CMK (cell line): ENCODE measurements at regions not wholly inside any gene's neighbourhood (a gene's known extent, or its start where the extent isn't known, plus 50 kb on each side); places are given as distances from the start of the nearest gene placed in this dataset.

Source experiments
- DNase-seq: peaks from one replicate; pipeline ENCODE4 v3.0.0-alpha.2; 2010; ENCODE audit warnings: low read depth

DNA sequence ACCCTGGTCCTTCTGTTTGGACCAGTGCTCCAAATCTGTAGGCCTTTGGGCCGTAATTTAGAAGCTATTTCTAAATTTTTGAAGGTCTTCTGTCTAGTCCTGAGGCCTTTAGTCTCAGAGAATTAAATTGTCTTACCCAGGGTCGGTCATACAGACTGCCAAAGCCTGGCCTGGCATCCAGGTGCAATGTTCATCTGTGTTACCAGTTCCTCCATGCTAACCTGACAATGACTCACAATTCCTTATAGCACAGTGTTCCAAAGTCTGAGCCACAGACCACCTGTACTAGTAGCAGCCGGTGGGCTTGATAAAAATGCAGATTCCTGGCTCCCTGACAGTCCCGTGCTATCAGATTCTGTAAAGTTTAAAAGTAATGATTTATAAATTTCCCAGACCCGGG, 77.7 kb upstream of the MAP4K3 start:
- no peak for DNase-seq

DNA sequence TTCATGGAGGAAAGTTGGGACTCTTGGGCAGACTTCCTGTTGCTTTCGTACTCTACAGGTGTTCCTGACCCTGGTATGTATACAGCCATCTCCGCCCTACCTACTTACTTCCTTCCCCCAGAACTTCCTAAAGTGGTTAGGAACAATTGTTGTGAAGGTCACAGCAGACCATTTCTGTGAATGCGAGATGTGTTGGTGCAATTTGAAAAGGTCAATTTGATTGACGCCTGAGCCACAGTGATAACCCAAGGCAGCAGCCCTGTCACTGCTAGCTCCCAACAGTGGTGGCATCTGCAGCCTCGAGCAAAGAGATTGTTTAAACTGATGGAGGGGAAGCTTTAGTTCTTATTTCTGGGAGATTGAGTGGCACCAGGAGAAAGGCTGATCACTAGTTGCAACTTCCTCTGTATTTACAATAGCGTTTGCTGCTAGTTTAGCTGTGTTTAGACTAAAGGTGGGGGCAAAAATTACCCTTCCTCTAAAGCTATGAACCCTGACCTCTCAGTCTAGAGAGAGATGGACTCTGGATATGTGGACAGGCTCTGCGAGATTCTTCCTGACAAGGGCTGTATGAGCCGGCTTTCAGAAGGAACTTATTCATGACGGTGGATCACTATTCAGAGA, 78.3 kb upstream of the MAP4K3 start:
- no peak for DNase-seq

GRCh38 chr2:39515897-39516346, 78.8 kb upstream of the MAP4K3 start:
- DNase-seq: no peak

DNA sequence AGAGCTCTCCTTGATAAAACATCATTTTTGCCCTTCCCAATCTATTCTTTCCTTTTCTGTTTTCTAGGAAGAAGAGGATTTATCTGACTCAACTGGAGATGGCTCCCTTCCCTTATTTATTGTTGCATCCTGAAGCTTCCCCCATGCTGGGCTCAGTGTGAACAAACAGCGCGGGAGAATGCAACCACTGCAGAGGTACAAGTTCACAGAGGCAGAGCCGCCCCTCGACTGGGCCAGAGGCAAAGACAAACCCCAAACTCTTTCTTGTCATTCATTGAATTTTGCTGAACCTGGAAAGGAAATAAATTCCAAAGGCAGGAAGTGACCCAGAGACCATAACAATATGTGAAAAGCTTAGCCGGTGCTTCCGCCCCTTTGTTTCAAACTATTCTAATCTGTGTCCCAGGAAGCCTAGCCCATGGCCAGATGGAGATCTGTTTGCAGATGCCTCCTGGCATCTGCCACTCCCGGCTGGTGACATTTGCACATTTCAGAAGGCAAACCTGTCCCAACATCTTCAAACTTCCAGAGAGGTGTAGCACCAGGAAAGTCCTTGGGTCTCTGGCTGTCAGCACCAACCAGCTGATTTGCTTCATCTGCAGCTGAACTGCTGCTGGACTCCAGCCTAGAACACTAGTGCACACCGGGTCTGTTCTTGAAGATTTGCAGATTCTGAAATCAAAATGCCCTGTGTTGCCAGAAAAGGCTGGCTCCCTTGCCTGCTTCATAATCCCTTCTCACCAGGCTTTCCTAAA, 79.4 kb upstream of the MAP4K3 start:
- no peak for DNase-seq

DNA sequence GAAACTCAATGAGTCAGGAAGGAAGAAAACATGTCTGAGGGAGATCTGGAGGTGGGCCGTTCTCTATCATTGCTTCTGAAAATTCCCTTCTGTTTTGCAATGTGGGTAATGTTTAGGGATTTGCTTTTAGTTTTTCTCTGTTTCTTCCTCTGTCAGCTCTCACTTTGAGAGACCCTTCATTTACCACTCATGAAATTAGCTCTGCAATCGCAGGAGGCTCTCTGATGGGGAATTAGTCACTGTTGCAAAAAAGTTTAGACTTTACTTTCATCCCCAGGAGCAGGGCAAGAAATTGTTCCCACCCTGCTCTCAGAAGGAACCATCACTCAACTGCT, 80.0 kb upstream of the MAP4K3 start:
- no peak for DNase-seq

- DNase-seq: no peak
Observed at GRCh38 chr2:39517622-39518021, 80.5 kb upstream of the MAP4K3 start.

DNA sequence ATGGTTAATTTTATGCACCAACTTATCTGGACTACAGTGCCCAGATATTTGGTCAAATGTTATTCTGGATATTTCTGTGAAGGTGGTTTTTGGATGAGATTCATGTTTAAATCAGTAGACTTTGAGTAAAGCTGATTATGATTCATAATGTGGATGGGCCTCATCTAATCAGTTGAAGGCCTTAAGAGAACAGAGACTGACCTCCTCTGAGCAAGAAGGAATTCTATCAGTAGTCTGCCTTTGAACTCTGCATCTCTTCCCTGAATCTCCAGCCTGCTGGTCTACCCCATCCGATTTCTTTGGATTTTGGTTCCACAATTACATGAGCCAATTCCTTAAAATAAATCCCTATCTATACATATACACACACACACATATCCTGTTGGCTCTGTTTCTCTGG, 82.8 kb upstream of the MAP4K3 start:
- no peak for DNase-seq

- DNase-seq: no peak
Observed at GRCh38 chr2:39521876-39522517, 84.9 kb upstream of the MAP4K3 start.

DNA sequence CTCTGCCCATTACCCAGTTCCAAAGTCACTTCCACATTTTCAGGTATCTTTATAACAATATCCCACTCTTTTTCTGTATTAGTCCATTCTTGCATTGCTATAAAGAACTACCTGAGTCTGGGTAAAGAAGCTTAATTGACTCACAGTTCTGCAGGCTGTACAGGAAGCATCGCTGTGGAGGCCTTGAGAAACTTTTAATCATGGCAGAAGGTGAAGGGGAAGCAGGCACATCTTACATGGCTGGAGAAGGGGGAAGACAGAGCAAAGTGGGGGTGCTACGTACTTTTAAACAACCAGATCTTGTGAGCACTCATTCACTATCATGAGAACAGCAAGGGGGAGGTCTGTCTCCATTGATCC, 85.4 kb upstream of the MAP4K3 start:
- DNase-seq: no peak

DNA sequence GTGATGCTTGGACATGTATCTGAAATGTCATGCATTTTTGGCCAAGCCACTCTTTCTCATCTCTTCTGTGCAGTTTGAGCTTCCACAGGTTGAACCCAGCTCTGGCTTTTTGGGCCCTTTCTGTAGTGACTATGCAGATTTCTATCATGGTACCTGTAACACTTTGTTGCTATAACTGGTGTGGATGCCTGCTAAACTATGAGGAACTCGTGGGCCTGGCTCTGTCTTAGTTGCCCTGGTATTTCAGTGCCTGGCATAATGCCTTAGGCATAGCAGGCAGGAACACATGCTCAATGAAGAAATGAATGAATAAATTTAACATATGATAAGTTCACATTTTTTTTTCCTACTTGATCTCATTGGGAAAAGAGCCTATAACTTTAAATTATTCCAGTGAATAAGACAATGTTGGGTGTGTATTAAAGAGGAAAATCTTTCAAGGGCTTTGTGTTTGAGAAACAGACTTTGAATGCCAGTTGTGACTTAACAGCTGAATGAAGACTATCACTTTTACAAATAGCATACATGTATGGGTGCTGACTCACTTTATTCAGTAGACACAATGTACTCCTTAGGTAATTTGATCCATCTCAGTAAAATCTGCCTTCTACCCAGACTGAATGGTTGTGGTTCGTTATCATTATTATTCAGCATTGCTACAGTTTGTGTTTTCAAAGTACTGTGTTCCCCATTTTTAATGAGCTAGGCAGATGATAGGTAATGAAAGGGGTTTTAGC, 86.4 kb upstream of the MAP4K3 start:
- DNase-seq: no peak

DNA sequence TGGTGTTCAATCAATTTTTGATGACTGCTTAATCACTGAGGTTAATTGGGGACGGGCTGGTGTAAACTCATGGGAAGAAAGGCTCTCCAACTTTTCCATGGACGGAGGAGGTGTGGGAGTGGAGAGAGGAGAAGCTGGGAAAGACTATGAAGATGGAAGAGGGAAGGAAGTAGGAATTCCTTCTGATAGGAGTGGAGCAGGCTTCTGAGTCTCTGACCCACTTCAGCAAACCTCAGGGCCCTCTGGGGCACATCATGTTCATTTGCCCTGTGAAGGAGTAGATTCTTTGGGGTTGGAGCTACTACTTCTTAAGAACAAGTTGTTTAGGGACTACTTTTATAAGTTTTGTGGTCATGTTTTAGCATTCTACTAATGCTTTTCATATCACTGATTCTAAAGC, 87.0 kb upstream of the MAP4K3 start:
- DNase-seq: no peak

DNA sequence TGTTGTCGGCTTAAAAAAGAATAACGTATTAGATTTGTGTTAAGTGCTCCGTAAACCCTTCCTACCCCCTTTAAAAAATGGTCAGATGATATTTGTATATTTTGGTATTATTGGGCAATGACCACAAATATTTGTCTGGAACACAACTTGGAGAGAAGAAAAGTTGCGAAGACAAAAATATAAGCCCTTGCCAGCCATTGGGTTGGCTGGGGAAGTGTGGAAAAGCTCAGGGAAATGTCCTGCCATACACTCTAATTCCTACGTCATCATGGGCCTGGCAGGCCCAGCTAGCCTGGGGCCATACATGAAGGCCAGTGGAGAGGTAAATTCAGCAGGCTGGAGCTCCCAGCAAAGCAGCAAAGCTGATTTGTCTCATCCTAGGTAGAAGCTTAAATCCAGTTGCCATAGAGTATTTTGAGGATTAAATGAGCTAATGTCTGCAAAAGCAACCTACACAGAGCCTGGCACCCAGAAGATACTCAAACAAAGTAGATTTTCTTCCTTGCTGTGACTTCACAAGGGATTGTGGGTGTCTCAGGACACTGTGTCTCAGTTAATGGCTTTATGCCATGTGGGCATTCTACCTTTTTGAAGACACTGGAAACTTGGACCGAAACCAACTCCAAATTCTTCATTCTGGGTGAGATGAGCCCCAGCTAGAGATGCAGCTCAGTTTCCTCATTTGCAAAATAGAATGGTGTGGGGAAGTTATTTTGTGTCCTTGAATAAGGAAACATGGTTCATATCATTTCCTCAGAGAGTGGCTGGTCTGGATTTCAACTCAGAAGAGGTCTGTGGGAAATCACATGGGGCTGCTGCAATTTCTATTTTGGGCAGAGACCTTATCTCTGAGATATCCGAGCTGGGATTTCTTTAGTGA, 87.9 kb upstream of the MAP4K3 start:
- DNase-seq: no peak

GRCh38 chr2:39525636-39526412, 88.7 kb upstream of the MAP4K3 start:
- DNase-seq: no peak

- DNase-seq: no peak
Observed at GRCh38 chr2:39528701-39529100, 91.6 kb upstream of the MAP4K3 start.

DNA sequence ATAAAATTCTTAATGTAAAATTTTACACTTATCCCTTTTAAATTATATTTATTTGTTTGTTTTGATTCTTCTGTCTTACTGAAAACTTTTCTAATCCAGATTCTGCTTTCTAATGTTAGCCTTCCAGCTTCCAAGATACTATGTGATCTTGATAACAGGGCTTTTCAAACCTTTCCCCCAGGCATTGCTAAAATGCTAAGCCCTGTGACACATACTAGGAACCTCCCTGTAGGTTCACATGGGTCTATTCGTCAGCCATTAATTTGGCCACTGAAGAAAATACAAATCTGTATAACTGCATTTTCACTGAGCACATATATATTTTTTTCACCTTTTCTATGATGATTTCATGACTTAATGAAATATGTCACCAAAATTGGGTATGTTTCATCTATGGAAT, 92.8 kb upstream of the MAP4K3 start:
- DNase-seq: no peak

GRCh38 chr2:39530411-39530866, 93.4 kb upstream of the MAP4K3 start:
- DNase-seq: no peak

GRCh38 chr2:39531220-39531777, 94.2 kb upstream of the MAP4K3 start:
- DNase-seq: no peak

DNA sequence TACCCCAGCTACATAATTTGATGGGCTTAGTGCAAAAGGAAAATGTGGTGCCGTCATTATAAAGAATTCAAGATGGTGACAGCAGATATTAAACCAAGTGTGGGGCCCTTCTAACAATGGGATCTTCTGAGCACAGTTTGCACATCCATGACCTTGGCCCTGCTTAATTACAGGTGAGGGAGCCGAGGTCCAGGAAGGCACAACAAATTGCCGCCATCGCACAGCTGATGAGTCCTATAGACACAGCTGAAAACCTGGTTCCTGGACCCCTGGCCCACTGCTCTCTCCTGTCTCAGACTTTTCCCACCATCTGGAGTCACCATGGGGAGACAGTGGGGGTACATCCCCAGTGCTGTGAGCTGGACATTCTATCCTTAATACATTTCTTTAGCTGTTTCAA, 95.8 kb upstream of the MAP4K3 start:
- DNase-seq: no peak

DNA sequence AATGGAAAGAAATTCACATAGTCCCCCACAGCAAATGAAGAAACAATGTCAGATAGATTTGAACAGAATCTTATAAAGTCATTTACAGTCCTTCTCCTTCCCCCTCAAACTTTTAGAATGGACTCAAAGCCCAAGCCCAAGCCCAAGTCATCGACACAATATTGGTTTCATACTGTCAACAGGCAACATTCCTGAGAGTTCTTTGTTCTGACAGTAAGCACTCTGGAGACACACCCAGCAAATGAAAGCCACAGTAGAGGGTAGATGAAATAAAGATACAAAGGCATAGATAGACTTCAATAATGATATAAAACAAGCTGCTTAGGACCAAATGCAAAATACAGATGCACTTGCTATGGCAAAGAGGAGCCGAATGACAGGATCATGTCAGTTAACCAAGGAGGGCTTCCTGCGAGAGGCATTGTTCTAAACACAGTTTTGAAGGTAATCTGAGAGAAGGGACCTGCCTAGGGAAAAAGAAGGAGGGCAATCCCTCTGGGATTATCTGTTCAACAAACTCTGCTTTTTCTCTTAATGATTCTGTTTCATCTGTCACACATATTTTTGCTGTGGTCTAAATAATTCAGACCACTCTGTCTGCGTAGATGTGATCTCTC, 97.1 kb upstream of the MAP4K3 start:
- DNase-seq: no peak

DNA sequence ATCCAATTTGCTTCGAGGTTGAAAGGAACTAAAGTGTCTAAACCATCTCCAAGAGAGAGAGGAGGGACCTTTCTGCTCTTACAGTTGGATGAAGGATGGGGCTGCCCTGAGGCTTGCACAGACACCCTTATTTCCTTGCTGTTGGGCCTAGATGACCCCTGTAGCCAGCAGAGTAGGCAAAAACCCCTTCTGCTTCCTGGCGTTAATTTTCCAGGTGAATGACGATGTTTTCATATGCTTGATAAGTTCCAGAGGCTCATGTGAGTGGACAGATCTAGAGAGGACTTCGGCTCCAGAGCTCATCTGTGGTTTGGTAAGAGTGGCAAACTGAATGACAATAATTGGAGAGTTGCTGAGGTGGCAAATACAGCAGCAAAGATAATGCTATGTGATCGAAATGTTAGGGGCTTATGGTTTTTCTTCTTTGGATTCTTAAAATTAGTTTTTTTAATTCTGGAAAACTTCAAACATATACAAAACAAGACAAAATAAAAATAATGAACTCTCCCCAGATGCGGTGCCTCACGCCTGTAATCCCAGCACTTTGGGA, 98.6 kb upstream of the MAP4K3 start:
- no peak for DNase-seq
